KOPT-K1 (cell line): ENCODE measurements at regions not wholly inside any gene's neighbourhood (a gene's known extent, or its start where the extent isn't known, plus 50 kb on each side); places are given as distances from the start of the nearest gene placed in this dataset.
"Not testable (repeated sequence)": the region's sequence is repeated elsewhere in the genome, so short reads cannot be mapped to it uniquely, and the experiment has no call there.

Experiments used
- H3K27ac ChIP-seq: fragments of 200-600 bp; sonication (generic); 2 replicates; pipeline ENCODE4 v1.5.1; 2016; ENCODE audit warnings: antibody characterized with exemption, mild to moderate bottlenecking, low read depth, low read length; ENCODE audit not compliant: poor library complexity, severe bottlenecking
- H3K36me3 ChIP-seq: fragments of 200-600 bp; sonication (generic); 2 replicates; pipeline ENCODE4 v1.5.1; 2017; ENCODE audit warnings: antibody characterized with exemption, mild to moderate bottlenecking, low read length, moderate library complexity; ENCODE audit not compliant: insufficient read depth
- H3K9me3 ChIP-seq: fragments of 200-600 bp; sonication (generic); 2 replicates; pipeline ENCODE4 v1.5.1; 2017; ENCODE audit warnings: antibody characterized with exemption, low read length, mild to moderate bottlenecking; ENCODE audit not compliant: insufficient read depth, poor library complexity, severe bottlenecking

DNA sequence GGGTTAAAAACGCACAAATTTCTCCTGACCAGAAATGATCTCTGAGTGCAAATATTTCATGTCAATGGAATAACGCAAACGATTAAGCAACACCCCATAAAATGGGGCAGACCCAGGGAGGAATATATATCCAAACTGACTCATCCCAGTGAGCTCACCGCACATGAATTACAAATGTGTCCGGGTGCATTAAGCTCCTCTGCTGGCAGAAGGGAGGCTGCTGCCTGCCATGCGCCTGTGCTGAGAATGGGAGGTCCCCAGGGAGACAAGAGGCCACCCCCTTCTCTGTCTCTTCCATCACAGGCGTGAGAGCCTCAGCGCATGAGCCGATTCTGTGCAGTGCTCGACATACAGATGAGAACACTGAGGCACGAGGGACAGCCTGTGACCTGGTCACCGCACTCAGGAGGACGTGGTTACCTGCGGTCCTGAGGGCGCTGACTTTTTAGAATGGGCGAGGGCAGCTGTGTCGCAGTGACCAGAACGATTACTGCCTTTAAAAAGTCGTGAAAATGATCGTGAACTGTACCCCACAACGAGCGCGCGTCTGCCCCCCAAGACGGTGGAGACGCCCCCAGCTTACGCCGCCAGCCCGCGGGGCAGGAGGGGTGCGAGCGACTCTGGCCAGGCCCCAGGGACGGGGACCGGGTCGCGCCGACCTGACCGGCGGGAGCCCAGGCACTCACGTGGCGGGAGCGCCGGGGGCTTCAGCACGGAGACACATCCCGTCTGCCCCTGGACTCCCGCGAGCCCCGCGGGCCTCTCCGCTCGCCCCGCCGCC is 188.5 kb downstream of the ADRA2C start:
- H3K36me3 ChIP-seq, H3K9me3 ChIP-seq: not testable (repeated sequence)
- H3K27ac ChIP-seq, result peak overlapping the region; percentile 63

DNA sequence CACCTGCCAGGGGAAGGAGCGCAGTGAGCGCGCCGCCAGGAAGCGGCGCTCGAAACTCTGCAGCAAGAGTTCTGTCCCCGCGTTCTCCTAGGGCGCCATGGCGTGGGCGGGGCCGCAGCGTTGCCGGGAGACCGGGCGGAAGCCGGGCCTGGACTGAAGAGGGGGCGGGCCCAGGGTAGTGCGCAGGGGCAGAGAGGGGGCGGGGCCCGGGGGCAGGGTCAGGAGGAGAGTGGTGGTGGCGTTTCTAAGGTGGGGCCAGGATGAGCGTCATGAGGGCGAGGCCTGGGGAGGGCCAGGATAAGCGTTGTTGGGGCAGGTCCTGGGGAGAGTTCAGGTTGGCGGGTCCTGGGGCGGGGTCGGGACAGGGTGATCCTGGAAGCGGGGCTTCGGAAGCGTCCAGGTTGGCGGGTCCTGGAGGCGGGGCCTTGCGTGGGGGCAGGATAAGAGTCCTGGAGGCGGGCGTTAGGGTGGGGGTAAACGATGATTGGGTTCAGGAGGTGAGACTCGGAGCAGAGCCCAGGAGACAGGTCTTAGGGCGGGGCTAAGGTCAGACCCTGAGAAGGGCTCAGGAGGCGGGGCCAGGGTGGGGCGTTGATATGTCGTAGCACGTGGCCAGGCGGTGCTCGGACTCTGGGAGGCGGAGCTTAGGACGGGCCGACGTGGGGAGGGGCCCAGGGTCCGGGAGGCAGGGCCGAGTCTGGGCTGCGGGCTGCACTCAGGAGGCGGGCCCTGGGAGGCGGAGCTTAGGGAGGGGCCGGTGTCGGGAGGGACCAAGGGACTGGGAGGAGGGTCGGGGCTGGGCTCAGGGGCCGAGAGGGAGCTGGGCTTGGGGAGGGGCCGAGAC is 189.4 kb downstream of the ADRA2C start:
- peak overlapping the region; percentile 63 for H3K27ac ChIP-seq
- H3K9me3 ChIP-seq, H3K36me3 ChIP-seq: not testable (repeated sequence)

DNA sequence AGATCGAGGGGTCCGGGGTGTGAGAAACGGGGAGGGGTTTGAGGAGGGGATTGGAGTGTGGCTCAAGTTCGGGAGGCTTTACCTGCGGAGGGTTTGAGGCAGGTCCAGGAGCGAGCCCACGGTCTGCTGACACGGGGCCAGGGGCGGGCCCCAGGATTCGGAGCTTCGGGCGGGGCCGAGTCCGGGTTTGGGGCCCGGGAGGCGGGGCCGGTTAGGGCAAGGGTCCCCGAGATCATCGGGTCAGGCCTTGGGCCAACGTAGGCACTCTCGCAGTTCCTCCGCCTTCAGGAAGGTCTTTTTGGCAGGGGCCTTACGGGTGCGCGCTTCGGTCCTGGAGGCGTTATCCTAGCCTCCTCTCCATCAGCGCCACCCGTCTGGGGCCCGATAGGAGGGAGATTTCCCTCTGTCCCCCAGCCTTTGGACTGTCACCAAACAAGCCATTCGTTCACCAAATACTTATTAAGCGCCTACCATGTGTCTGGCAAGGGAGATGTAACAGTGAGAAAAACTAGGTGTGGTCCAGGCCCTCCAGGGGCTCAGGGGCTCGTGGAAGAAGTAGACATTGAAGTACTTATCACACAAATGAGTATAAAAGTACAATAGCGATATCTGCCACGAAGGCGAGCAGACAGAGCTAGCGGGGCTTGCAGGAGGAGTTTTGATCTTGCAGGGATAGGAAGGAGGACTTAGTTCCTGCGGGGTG is 190.1 kb downstream of the ADRA2C start:
- not testable (repeated sequence) for H3K36me3 ChIP-seq, H3K9me3 ChIP-seq
- H3K27ac ChIP-seq, result peak overlapping the region; percentile 22

DNA sequence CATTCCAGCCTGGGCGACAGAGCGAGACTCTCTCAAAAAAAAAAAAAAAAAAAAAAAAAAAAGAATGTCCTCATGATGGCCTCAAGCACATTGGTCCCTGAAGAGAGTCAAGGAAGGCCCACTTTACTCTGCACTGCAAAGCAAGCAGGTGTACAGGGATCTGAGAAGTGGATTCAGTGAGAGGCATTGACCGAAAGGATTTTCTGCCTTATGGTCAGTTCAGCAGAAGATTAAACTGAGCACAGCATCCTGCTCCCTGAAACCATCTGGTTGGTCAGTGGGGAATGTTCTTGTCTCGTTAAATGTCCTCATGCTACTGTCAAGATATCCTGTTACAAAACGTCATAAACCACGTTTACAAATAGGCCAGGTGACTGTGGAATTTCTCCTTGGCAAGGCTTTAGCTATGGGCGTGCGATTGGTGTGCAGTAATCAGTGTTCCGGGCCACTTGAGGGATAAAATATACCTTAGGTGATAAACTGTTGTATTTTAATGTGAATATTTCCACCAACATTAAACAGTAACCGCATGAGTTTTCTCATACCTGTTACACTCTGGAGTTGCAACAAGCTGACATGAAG is 195.0 kb downstream of the ADRA2C start:
- H3K36me3 ChIP-seq, H3K9me3 ChIP-seq, H3K27ac ChIP-seq: not testable (repeated sequence)

DNA sequence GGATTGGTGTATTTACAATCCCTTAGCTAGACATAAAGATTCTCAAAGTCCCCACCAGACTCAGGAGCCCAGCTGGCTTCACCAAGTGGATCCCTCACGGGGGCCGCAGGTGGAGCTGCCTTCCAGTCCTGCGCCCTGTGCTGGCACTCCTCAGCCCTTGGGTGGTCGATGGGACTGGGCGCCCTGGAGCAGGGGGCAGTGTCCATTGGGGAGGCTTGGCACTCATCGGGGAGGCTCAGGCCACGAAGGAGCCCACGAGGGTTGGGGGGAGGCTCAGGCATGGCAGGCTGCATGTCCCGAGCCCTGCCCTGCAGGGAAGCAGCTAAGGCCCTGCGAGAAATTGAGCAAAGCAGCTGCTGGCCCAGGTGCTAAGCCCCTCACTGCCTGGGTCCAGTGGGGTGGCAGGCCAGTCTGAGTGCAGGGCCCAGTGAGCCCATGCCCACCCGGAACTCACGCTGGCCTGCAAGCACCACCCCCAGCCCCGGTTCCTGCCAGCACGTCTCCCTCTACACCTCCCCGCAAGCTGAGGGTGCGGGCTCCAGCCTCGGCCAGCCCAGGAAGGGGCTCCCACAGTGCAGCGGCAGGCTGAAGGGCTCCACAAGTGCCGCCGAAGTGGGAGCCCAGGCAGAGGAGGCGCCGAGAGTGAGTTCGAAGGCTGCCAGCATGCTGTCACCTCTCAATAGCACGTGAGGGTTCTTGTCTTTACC is 198.5 kb downstream of the ADRA2C start:
- H3K27ac ChIP-seq, H3K36me3 ChIP-seq, H3K9me3 ChIP-seq: not testable (repeated sequence)

DNA sequence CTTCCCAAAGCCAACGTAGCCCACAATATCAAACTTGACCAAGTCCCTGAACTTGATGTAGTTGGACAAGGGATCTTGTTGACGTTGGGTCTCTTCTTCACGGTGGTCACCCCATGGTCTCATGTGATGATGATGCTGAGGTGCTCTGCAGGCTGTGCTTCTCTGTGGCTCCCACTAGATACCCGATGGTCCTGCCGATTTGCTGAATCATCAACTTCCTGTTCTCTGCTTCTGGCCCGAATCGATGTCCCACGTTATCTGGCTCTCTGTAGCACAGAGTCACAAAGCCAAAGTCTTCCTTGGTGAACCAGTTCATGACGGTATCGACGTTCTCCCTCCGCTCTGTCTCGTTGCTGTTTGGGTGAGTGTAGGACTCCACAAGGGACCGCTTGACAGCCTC is 201.0 kb downstream of the ADRA2C start:
- H3K9me3 ChIP-seq, H3K36me3 ChIP-seq, H3K27ac ChIP-seq: not testable (repeated sequence)

DNA sequence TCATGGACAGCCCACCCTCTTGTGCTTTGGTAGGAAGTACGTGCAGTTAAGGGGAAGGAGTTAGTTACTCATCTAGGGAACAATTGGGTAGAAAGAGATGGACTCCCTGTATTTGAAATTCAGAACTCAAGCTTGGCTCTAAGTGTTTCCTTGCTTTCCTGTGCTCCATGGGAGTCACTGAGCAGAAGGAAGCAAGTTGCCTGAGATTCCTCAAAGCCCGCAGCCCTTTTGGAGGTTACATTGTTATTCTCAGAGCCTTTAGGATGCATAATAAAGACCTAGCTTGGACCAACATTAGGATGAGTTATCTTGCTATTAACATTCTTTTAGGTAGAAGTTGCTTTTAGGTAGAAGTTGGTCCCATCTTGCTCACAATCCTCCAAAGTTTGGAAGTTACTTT is 206.4 kb downstream of the ADRA2C start:
- not testable (repeated sequence) for H3K27ac ChIP-seq, H3K36me3 ChIP-seq, H3K9me3 ChIP-seq

DNA sequence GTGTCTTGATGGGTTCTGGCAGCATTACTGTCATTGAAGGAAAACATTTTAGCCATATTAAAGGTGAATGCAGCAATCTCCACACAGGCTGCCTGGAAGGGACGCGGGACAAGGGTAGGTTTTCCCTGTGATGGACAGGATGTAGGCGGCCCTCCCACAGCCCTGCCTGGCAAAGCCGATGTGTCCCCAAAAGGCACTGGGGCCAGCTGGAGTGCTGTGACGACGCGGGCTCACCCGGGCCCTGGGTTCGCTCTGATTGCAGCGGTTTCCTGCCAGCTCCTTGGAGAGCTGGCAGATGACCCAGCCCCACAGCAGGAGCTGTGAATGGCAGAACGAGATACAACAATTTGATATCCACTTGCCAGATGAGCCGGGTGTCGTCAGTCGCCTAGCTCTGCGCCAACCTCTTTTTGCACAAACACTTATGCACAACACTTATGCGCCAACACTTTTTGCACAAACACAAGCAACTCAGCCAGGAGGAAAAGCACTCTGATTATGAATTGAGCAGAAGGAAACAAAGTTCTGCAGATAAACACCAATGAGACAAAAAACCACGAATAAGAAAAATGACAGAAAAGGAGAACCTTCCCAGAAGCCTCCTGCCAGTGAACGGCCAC is 207.5 kb downstream of the ADRA2C start:
- not testable (repeated sequence) for H3K9me3 ChIP-seq, H3K36me3 ChIP-seq, H3K27ac ChIP-seq

DNA sequence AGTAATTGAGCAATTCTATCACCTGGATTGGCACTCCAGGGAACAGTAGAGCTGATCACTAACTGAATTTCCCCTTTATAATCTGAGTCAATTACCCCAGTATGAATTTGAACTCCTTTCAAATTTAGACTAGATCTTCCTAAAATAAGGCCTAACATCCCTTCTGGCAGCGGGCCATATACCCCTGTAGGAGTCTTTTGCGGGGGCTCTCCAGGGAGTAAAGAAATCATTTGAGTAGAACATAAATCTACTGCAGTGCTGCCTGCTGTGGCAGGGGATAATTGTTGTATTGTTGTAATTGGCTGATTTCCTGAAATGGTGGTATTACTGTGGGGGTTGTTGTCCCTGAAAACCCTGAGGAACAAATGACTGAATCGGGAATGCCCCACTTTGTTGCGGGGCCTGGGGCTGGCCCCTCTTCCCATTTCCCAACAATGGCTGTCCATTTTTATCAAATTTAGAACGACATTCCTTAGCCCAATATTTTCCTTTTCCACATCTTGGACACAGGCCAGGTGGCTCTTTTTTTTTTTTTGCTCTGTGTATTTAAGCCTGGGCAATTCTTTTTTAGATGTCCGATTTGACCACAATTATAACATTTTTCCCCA is 217.4 kb downstream of the ADRA2C start:
- not testable (repeated sequence) for H3K9me3 ChIP-seq, H3K27ac ChIP-seq

DNA sequence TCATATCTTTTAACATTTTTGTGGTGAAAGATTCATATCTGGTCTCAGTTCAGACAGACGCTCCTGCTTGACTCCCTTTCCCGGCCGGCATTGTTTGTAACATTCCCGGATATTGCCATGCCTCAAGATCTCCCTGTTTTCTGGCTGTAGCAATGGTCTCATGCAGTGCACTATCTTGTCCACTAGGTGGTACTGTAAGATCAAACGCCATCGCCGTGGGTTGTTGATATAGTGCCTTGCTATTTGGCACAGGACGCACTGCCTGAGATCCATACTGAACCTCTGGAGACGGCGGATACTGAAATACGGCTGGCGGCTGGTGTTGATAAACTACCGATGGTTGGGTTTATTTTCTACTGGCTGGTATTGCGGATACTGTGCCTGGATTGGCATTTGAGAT is 218.6 kb downstream of the ADRA2C start:
- H3K36me3 ChIP-seq, H3K9me3 ChIP-seq: not testable (repeated sequence)

More for the DNA sequence above, 217.4 kb downstream of the ADRA2C start:
- not testable (repeated sequence) for H3K36me3 ChIP-seq

DNA sequence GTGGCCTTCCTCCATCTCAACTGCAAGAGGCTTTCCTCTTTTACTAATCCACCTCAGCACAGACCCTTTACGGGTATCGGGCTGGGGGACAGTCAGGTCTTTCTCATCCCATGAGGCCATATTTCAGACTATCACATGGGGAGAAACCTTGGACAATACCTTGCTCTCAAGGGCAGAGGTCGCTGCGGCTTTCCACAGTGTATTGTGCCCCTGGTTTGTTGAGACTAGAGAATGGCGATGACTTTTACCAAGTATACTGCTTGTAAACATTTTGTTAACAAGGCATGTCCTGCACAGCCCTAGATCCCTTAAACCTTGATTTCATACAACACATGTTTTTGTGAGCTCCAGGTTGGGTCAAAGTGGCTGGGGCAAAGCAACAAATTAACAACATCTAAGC is 220.2 kb downstream of the ADRA2C start:
- H3K36me3 ChIP-seq, H3K27ac ChIP-seq, H3K9me3 ChIP-seq: not testable (repeated sequence)

More for the DNA sequence above, 218.6 kb downstream of the ADRA2C start:
- not testable (repeated sequence) for H3K27ac ChIP-seq

DNA sequence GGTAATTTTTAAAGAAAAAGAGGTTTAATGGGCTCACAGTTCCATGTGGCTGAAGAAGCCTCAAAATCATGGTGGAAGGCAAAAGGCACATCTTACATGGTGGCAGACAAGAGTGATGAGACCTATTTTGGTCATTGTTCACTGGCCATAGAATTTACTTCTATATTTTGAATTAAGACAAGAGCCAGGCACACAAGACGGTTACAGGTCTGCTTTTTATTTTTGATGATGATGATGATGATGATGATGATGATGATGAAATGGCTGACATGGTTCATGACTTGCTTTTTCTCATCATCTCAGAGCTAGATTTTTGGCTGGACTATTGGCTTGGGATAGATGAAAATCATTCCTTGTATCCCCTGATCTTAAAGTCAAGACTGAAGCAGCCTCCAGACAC is 229.3 kb downstream of the OTOP1 start:
- not testable (repeated sequence) for H3K27ac ChIP-seq, H3K9me3 ChIP-seq, H3K36me3 ChIP-seq

DNA sequence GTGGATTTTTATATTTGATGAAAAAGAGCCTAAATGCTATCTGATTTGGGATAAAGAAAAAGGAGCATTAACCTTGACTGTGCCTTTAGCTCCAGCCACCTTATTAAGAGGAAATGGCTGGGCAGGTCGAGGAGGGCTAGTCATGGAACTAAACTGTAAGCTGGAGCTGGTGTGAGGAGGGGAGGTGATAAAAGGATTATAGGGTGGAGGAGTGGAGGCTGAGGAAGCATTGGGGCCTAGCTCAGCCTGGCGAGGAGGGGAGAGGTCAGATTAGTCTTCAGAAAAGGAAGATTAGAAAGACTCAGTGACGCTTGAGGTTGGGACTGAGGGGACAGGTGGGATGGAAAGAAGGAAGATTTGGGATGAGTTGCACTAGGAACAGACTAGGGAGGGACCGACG is 222.7 kb downstream of the OTOP1 start:
- H3K36me3 ChIP-seq, H3K9me3 ChIP-seq, H3K27ac ChIP-seq: not testable (repeated sequence)

DNA sequence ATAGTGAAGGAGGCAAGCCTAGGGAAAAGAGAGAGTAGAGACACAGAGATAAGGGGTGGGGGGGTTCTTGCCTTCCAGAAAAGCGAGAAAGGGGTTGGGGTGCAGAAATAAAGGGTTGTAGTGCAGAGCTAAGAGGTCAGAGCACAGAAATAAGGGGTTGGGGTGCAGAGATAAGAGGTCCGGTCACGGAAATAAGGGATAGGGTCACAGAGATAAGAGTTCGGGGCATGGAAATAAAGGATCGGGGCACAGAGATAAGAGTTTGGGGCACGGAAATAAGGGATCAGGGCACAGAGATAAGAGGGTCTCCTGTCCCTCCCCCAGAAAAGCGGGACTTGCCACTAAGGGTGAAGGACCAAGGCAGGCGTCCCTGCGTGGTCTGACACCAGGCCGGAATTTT is 222.0 kb downstream of the OTOP1 start:
- H3K36me3 ChIP-seq, H3K27ac ChIP-seq, H3K9me3 ChIP-seq: not testable (repeated sequence)
